ENCODE measurements at regions not wholly inside any gene's neighbourhood (a gene's known extent, or its start where the extent isn't known, plus 50 kb on each side); places are given as distances from the start of the nearest gene placed in this dataset.

- TF ChIP-seq POLR2A (IDR thresholded peaks at IDR 0.05): no peak
- TF ChIP-seq POLR2AphosphoS5 (IDR thresholded peaks at IDR 0.05): no peak
- TF ChIP-seq CTCF (IDR thresholded peaks at IDR 0.05): no peak
These were observed 1570.0 kb upstream of the GOT2 start for GRCh38 chr16:60304066-60304465.

All from upper lobe of left lung (tissue), 4 donors.